NCI-H510A (cell line): ENCODE measurements at regions not wholly inside any gene's neighbourhood (a gene's known extent, or its start where the extent isn't known, plus 50 kb on each side); places are given as distances from the start of the nearest gene placed in this dataset.
"Not testable (repeated sequence)": the region's sequence is repeated elsewhere in the genome, so short reads cannot be mapped to it uniquely, and the experiment has no call there.

Source experiments
- DNase-seq: peaks from one replicate; lab custom pipeline; 2025; lab: John Stamatoyannopoulos, UW

- not testable (repeated sequence) for DNase-seq
Measured at GRCh38 chr1:146715054-146715453, 223.1 kb upstream of the NBPF12 start.

GRCh38 chr1:146710838-146711521 lies 227.1 kb upstream of the NBPF12 start:
- DNase-seq = not testable (repeated sequence)

GRCh38 chr1:146709302-146709701 lies 228.8 kb upstream of the NBPF12 start:
- DNase-seq = not testable (repeated sequence)

GRCh38 chr1:146704162-146704724 lies 233.9 kb upstream of the NBPF12 start:
- not testable (repeated sequence) for DNase-seq

- not testable (repeated sequence) for DNase-seq
Measured at GRCh38 chr1:146701320-146701719, 236.8 kb upstream of the NBPF12 start.

GRCh38 chr1:146695388-146695787 lies 242.7 kb upstream of the NBPF12 start:
- not testable (repeated sequence) for DNase-seq

GRCh38 chr1:146691798-146692197 lies 246.3 kb upstream of the NBPF12 start:
- DNase-seq = not testable (repeated sequence)

- DNase-seq = not testable (repeated sequence)
Measured at GRCh38 chr1:146688893-146689292, 249.2 kb upstream of the NBPF12 start.

GRCh38 chr1:146686777-146687366 lies 251.3 kb upstream of the NBPF12 start:
- DNase-seq = not testable (repeated sequence)

GRCh38 chr1:146683126-146683429 lies 255.0 kb upstream of the NBPF12 start:
- DNase-seq = not testable (repeated sequence)

GRCh38 chr1:146682227-146683125 lies 255.6 kb upstream of the NBPF12 start:
- not testable (repeated sequence) for DNase-seq

- not testable (repeated sequence) for DNase-seq
Measured at GRCh38 chr1:146673729-146674299, 264.3 kb upstream of the NBPF12 start.

GRCh38 chr1:146672608-146673007 lies 265.5 kb upstream of the NBPF12 start:
- DNase-seq = not testable (repeated sequence)

- DNase-seq = not testable (repeated sequence)
Measured at GRCh38 chr1:146671588-146671987, 266.5 kb upstream of the NBPF12 start.

- DNase-seq = not testable (repeated sequence)
Measured at GRCh38 chr1:146670832-146671566, 267.1 kb upstream of the NBPF12 start.

GRCh38 chr1:146666275-146666674 lies 271.8 kb upstream of the NBPF12 start:
- DNase-seq = not testable (repeated sequence)

- not testable (repeated sequence) for DNase-seq
Measured at GRCh38 chr1:146660242-146660641, 277.9 kb upstream of the NBPF12 start.

- DNase-seq = not testable (repeated sequence)
Measured at GRCh38 chr1:146656356-146657060, 281.6 kb upstream of the NBPF12 start.

GRCh38 chr1:146654763-146655162 lies 283.4 kb upstream of the NBPF12 start:
- DNase-seq = not testable (repeated sequence)

GRCh38 chr1:146645978-146646604 lies 292.0 kb upstream of the NBPF12 start:
- not testable (repeated sequence) for DNase-seq
